Subcutaneous abdominal adipose tissue (tissue), 5 donors: ENCODE measurements at regions not wholly inside any gene's neighbourhood (a gene's known extent, or its start where the extent isn't known, plus 50 kb on each side); places are given as distances from the start of the nearest gene placed in this dataset.

Experiments
- H3K27ac ChIP-seq: one replicate; pipeline ENCODE4 v1.7.0; 2013; ENCODE audit warnings: low read depth, mild to moderate bottlenecking, inconsistent platforms, low read length, moderate library complexity
- H3K27me3 ChIP-seq, 5 donors: one replicate each; pipeline ENCODE4 v1.7.0; 2013; ENCODE audit warnings: low read length in 5 of 5, inconsistent platforms in 1 of 5; ENCODE audit not compliant: control insufficient read depth in 5 of 5, insufficient read depth in 4 of 5
- H3K36me3 ChIP-seq, 5 donors: one replicate each; pipeline ENCODE4 v1.7.0; 2013; ENCODE audit warnings: low read length in 5 of 5; ENCODE audit not compliant: control insufficient read depth in 5 of 5, insufficient read depth in 5 of 5
- H3K4me1 ChIP-seq, 5 donors: one replicate each; pipeline ENCODE4 v1.7.0; 2013; ENCODE audit warnings: low read length in 5 of 5, mild to moderate bottlenecking in 3 of 5, moderate library complexity in 1 of 5; ENCODE audit not compliant: control insufficient read depth in 5 of 5, insufficient read depth in 5 of 5
- H3K4me3 ChIP-seq, 5 donors: one replicate each; pipeline ENCODE4 v1.7.0; 2013; ENCODE audit warnings: low read length in 5 of 5, low read depth in 1 of 5
- H3K9ac ChIP-seq, 5 donors: one replicate each; pipeline ENCODE4 v1.7.0; 2013; ENCODE audit warnings: low read length in 5 of 5, mild to moderate bottlenecking in 4 of 5, moderate library complexity in 3 of 5
- H3K9me3 ChIP-seq, 5 donors: one replicate each; pipeline ENCODE4 v1.7.0; 2013; ENCODE audit warnings: low read length in 5 of 5; ENCODE audit not compliant: control insufficient read depth in 5 of 5
- donor health status: healthy.
- donor health status: healthy.
- donor health status: healthy.
- donor health status: healthy.
- donor health status: healthy.

GRCh38 chr9:75229605-75230332 is 141.5 kb downstream of the OSTF1 start:
- Histone ChIP-seq H3K9ac (no peak overlapping the region), H3K4me3 (no peak overlapping the region), H3K27ac (no peak overlapping the region), H3K4me1 (peaks cover 0 to 7% (median 0%) of the 10 kb centered on the region in 5 donors), H3K36me3 (peaks cover 0 to 2% (median 0%) of the 10 kb centered on the region in 5 donors), H3K9me3 (peaks cover 0 to 6% (median 3%) of the 10 kb centered on the region in 5 donors), H3K27me3 (no peaks in the 10 kb centered on the region)

- H3K27ac ChIP-seq: no peak overlapping the region
- H3K27me3 ChIP-seq: no peaks in the 10 kb centered on the region
- peaks cover 0 to 4% (median 3%) of the 10 kb centered on the region in 5 donors for H3K9me3 ChIP-seq
- peaks cover 0 to 2% (median 0%) of the 10 kb centered on the region in 5 donors for H3K36me3 ChIP-seq
- H3K4me1 ChIP-seq: peaks cover 0 to 7% (median 0%) of the 10 kb centered on the region in 5 donors
- no peak overlapping the region for H3K9ac ChIP-seq
- no peak overlapping the region for H3K4me3 ChIP-seq
These were observed 142.2 kb downstream of the OSTF1 start for GRCh38 chr9:75230469-75230868.

GRCh38 chr9:75231167-75231566 is 142.9 kb downstream of the OSTF1 start:
- H3K9me3 ChIP-seq: peaks cover 0 to 4% (median 2%) of the 10 kb centered on the region in 5 donors
- H3K27ac ChIP-seq: no peak overlapping the region

GRCh38 chr9:75233011-75233410 is 144.7 kb downstream of the OSTF1 start:
- Histone ChIP-seq H3K27me3 (no peaks in the 10 kb centered on the region), H3K4me3 (no peak overlapping the region), H3K9me3 (no peaks in the 10 kb centered on the region), H3K4me1 (peaks cover 0 to 7% (median 0%) of the 10 kb centered on the region in 5 donors), H3K36me3 (peaks cover 0 to 2% (median 0%) of the 10 kb centered on the region in 5 donors), H3K27ac (no peak overlapping the region), H3K9ac (no peak overlapping the region)

More at GRCh38 chr9:75231167-75231566, 142.9 kb downstream of the OSTF1 start:
- Histone ChIP-seq H3K4me3 (no peak overlapping the region), H3K9ac (no peak overlapping the region), H3K36me3 (peaks cover 0 to 2% (median 0%) of the 10 kb centered on the region in 5 donors), H3K4me1 (peaks cover 0 to 7% (median 0%) of the 10 kb centered on the region in 5 donors), H3K27me3 (no peaks in the 10 kb centered on the region)

- Histone ChIP-seq H3K4me3 (no peak overlapping the region), H3K9ac (no peak overlapping the region), H3K9me3 (no peaks in the 10 kb centered on the region), H3K4me1 (no peaks in the 10 kb centered on the region), H3K27me3 (no peaks in the 10 kb centered on the region), H3K36me3 (no peaks in the 10 kb centered on the region), H3K27ac (no peak overlapping the region)
These were observed 147.3 kb downstream of the OSTF1 start for GRCh38 chr9:75235632-75236031.

GRCh38 chr9:75238311-75238976 is 150.1 kb downstream of the OSTF1 start:
- Histone ChIP-seq H3K4me3 (no peak overlapping the region), H3K9me3 (no peaks in the 10 kb centered on the region), H3K36me3 (no peaks in the 10 kb centered on the region), H3K27me3 (no peaks in the 10 kb centered on the region), H3K27ac (no peak overlapping the region), H3K4me1 (no peaks in the 10 kb centered on the region), H3K9ac (no peak overlapping the region)

- Histone ChIP-seq H3K4me3 (no peak overlapping the region), H3K9me3 (no peaks in the 10 kb centered on the region), H3K36me3 (no peaks in the 10 kb centered on the region), H3K27ac (no peak overlapping the region), H3K4me1 (no peaks in the 10 kb centered on the region), H3K9ac (no peak overlapping the region), H3K27me3 (no peaks in the 10 kb centered on the region)
These were observed 150.9 kb downstream of the OSTF1 start for GRCh38 chr9:75239176-75239575.

GRCh38 chr9:75242426-75242825 is 154.1 kb downstream of the OSTF1 start:
- Histone ChIP-seq H3K27ac (no peak overlapping the region), H3K4me3 (no peak overlapping the region), H3K36me3 (no peaks in the 10 kb centered on the region), H3K27me3 (no peaks in the 10 kb centered on the region), H3K4me1 (no peaks in the 10 kb centered on the region), H3K9me3 (peaks cover 0 to 4% (median 0%) of the 10 kb centered on the region in 5 donors), H3K9ac (no peak overlapping the region)

- Histone ChIP-seq H3K27ac (no peak overlapping the region), H3K9me3 (peaks cover 0 to 13% (median 7%) of the 10 kb centered on the region in 5 donors), H3K36me3 (no peaks in the 10 kb centered on the region), H3K9ac (no peak overlapping the region), H3K4me3 (no peak overlapping the region), H3K27me3 (no peaks in the 10 kb centered on the region), H3K4me1 (no peaks in the 10 kb centered on the region)
These were observed 158.6 kb downstream of the OSTF1 start for GRCh38 chr9:75246949-75247348.

GRCh38 chr9:75265525-75265972 is 177.2 kb downstream of the OSTF1 start:
- H3K9ac ChIP-seq: no peak overlapping the region
- no peak overlapping the region for H3K27ac ChIP-seq
- no peak overlapping the region for H3K4me3 ChIP-seq
- H3K27me3 ChIP-seq: no peaks in the 10 kb centered on the region
- H3K4me1 ChIP-seq: no peaks in the 10 kb centered on the region
- H3K9me3 ChIP-seq: no peaks in the 10 kb centered on the region
- peaks cover 0 to 2% (median 0%) of the 10 kb centered on the region in 5 donors for H3K36me3 ChIP-seq
